ENCODE measurements at regions not wholly inside any gene's neighbourhood (a gene's known extent, or its start where the extent isn't known, plus 50 kb on each side); places are given as distances from the start of the nearest gene placed in this dataset.

DNA sequence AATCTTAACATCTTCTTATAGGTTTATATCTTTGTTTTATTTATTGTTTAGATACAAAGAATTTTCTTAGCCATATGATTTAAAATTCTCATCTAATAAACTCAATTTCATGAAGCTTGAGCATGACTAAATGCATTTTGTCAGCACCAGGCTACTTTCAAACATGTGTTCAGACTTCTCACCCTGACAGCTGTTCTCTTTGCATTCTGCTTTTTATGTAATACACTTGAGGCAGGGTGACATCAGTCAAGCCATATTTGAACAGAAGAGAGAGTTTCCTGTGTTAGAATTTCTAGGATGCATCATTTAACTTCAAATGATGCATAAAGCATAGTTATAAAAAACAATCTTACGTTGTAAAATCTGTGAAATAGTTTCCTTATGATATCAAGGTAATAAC, 1295.1 kb upstream of the PCDH20 start:
- TF ChIP-seq, protein P1, sequence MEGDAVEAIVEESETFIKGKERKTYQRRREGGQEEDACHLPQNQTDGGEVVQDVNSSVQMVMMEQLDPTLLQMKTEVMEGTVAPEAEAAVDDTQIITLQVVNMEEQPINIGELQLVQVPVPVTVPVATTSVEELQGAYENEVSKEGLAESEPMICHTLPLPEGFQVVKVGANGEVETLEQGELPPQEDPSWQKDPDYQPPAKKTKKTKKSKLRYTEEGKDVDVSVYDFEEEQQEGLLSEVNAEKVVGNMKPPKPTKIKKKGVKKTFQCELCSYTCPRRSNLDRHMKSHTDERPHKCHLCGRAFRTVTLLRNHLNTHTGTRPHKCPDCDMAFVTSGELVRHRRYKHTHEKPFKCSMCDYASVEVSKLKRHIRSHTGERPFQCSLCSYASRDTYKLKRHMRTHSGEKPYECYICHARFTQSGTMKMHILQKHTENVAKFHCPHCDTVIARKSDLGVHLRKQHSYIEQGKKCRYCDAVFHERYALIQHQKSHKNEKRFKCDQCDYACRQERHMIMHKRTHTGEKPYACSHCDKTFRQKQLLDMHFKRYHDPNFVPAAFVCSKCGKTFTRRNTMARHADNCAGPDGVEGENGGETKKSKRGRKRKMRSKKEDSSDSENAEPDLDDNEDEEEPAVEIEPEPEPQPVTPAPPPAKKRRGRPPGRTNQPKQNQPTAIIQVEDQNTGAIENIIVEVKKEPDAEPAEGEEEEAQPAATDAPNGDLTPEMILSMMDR (IDR thresholded peaks at IDR 0.05) = no peak

DNA sequence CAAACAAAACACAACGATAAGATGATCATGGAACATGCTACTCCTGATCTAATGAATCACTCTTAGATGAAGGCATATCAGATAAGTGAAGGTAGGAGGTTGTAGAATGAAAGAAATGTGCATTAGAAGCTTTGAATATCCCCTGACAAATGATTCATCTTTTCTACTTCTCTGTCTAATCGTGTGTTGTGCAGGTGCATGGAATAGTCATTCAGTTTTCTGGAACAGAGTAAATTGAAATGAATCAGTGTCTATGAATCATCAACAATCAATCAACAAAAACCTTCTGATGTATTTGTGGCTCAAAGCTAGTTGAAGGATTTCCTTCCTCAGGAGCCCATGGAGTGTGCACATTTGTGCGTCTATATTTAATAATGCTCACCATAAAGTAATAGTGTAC, 1290.4 kb upstream of the PCDH20 start:
- Mint-ChIP-seq H3K36me3 (ENCODE audit: low read depth) (no peaks in the 10 kb centered on the region), H3K4me3 (no peak overlapping the region), H3K4me1 (ENCODE audit: low read depth) (no peaks in the 10 kb centered on the region), H3K9me3 (peaks cover 30% of the 10 kb centered on the region), H3K27me3 (ENCODE audit: insufficient read depth) (no peaks in the 10 kb centered on the region), H3K27ac (no peak overlapping the region)
- DNase-seq = no peak
- TF ChIP-seq, protein P1 (IDR thresholded peaks at IDR 0.05) = no peak

More for the DNA sequence above, 1295.1 kb upstream of the PCDH20 start:
- DNase-seq = no peak
- Mint-ChIP-seq H3K4me3 (no peak overlapping the region), H3K9me3 (peaks cover 40% of the 10 kb centered on the region), H3K27ac (no peak overlapping the region), H3K4me1 (ENCODE audit: low read depth) (no peaks in the 10 kb centered on the region), H3K27me3 (ENCODE audit: insufficient read depth) (no peaks in the 10 kb centered on the region), H3K36me3 (ENCODE audit: low read depth) (no peaks in the 10 kb centered on the region; the same call in 1 of the 2 replicates)

DNA sequence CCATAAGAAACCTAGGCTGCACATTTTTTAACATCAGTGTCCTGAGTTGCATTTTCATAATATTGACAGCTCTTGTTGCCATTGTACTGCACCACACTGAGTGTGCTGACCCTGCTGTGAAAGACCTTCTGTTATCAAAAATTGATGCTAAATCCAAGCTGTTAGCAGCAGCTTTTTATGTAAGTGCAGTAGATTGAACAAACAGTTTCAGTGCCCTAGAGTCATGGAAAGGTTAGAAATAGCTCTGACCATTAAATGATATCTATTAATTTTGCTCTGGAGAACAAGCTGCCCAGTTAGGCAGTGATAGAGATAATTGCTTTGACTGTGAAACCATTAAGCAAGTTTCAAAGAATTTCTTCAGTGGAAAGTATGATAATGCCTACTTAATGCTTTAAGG, 1289.2 kb upstream of the PCDH20 start:
- DNase-seq = no peak
- no peaks in the 10 kb centered on the region for H3K27me3 Mint-ChIP-seq (ENCODE audit: insufficient read depth)
- H3K36me3 Mint-ChIP-seq (ENCODE audit: low read depth) = no peaks in the 10 kb centered on the region
- H3K4me1 Mint-ChIP-seq (ENCODE audit: low read depth) = no peaks in the 10 kb centered on the region
- no peak overlapping the region for H3K27ac Mint-ChIP-seq
- TF ChIP-seq, protein P1 (IDR thresholded peaks at IDR 0.05) = no peak
- peaks cover 24% of the 10 kb centered on the region for H3K9me3 Mint-ChIP-seq
- no peak overlapping the region for H3K4me3 Mint-ChIP-seq

DNA sequence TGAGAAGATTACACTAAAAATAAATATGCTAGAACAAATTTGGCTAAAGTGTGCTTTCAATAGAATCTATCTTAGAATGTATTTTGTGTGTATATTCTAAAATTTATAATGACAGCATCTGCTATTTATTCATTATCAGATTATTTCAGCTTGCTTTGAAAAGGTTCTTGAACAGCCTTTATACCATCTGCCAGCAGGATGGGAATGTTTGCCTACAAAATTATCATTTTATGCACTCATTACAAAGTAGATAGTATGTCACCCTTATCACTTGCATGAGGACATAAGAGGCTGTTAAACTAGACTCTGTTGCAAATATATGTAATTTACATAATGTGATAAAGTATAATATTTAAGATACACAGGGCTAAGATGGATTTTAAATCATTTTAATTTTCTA, 1286.9 kb upstream of the PCDH20 start:
- peaks cover 8% of the 10 kb centered on the region for H3K9me3 Mint-ChIP-seq
- H3K27me3 Mint-ChIP-seq (ENCODE audit: insufficient read depth) = no peaks in the 10 kb centered on the region
- TF ChIP-seq, protein P1 (IDR thresholded peaks at IDR 0.05) = no peak
- no peaks in the 10 kb centered on the region for H3K36me3 Mint-ChIP-seq (ENCODE audit: low read depth)
- H3K27ac Mint-ChIP-seq = no peak overlapping the region
- no peaks in the 10 kb centered on the region for H3K4me1 Mint-ChIP-seq (ENCODE audit: low read depth)
- no peak for DNase-seq
- no peak overlapping the region for H3K4me3 Mint-ChIP-seq

DNA sequence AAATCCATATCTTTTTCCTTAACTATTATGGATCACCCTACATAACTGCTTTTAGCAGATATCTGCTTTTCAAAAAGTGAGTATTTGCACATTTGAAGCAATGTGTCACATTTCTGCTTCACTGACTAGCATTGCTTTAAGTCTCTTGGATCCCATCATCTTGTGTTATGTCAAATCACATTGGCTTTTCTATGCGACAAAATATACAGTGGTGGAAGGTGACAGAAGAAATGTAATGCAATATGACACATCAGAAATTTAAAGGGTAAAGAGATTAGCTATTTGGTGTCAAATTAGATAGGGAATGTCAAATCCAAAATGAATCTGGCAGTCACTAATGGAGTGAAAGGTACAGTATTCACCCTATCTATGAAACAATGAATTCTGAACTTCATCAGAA, 1282.1 kb upstream of the PCDH20 start:
- H3K9me3 Mint-ChIP-seq = peaks cover 7% of the 10 kb centered on the region; the same call in 1 of the 2 replicates
- no peaks in the 10 kb centered on the region for H3K36me3 Mint-ChIP-seq (ENCODE audit: low read depth)

More for the DNA sequence above, 1282.1 kb upstream of the PCDH20 start:
- Mint-ChIP-seq H3K4me1 (ENCODE audit: low read depth) (no peaks in the 10 kb centered on the region), H3K27ac (no peak overlapping the region), H3K27me3 (ENCODE audit: insufficient read depth) (no peaks in the 10 kb centered on the region), H3K4me3 (no peak overlapping the region)
- TF ChIP-seq, protein P1 (IDR thresholded peaks at IDR 0.05) = no peak
- no peak for DNase-seq
